ENCODE measurements at regions not wholly inside any gene's neighbourhood (a gene's known extent, or its start where the extent isn't known, plus 50 kb on each side); places are given as distances from the start of the nearest gene placed in this dataset.

GRCh38 chr4:174389439-174389838 is 105.7 kb downstream of the CEP44 start:
- WGBS, 2 experiments (ENCODE audit: extremely low coverage in 1 of 2, insufficient coverage in 1 of 2, insufficient read length in 1 of 2, insufficient replicate concordance in 2 of 2, low coverage in 1 of 2, low lambda C conversion rate in 2 of 2, missing lambda C conversion rate in 1 of 2): 87% methylated on average over 1 of the region's 1 CpG; no CpG with 5 or more reads in 1 of the 2 experiments
- no peak overlapping the region for H2BK120ac ChIP-seq (replicated peaks; ENCODE audit: low read depth, low read length)

More at GRCh38 chr4:174389439-174389838, 105.7 kb downstream of the CEP44 start:
- H3K27me3 ChIP-seq (replicated peaks in 1 of 4; ENCODE audit: control insufficient read depth in 3 of 4, extremely low read depth in 1 of 4, insufficient read depth in 3 of 4, low read length in 3 of 4): no peaks in the 10 kb centered on the region
- no peak overlapping the region for H3K56ac ChIP-seq (replicated peaks; ENCODE audit: insufficient read length, low read depth, low read length)
- no peak overlapping the region for H4K8ac ChIP-seq (ENCODE audit: extremely low read depth, insufficient read depth, low read length)
- no peak for FAIRE-seq
- H3K23ac ChIP-seq (ENCODE audit: insufficient read length): no peak overlapping the region
- DNase-seq (ENCODE audit: low read depth in 1 of 2, low spot score in 2 of 2): no peak
- H2BK12ac ChIP-seq (ENCODE audit: low read depth, low read length): no peak overlapping the region
- no peak overlapping the region for H4K91ac ChIP-seq (replicated peaks; ENCODE audit: insufficient read length, low read length)
- H3K9me3 ChIP-seq (ENCODE audit: insufficient read depth in 2 of 2, low read depth in 1 of 2, low read length in 1 of 2): no peaks in the 10 kb centered on the region; a peak in 1 of 4 replicates
- no peak overlapping the region for H2BK5ac ChIP-seq (ENCODE audit: low read depth, low read length)
- no peak overlapping the region for H4K5ac ChIP-seq (ENCODE audit: insufficient read length, low read depth, low read length)
- H3K4me2 ChIP-seq (ENCODE audit: insufficient read depth in 1 of 2, low read depth in 2 of 2, low read length in 2 of 2): no peak overlapping the region
- H2BK20ac ChIP-seq (ENCODE audit: low read length): no peak overlapping the region
- TF ChIP-seq E2F6 (IDR thresholded peaks at IDR 0.05) (no peak), FOSL1 (IDR thresholded peaks at IDR 0.05; ENCODE audit: insufficient read depth, low read depth, low read length) (no peak), TAF7 (optimal IDR thresholded peaks at IDR 0.05; ENCODE audit: borderline replicate concordance, low read depth, low read length) (no peak)
- 0 out of 2 replicates have a peak overlapping the region, but pooled peaks have one; percentile 2 for H2AFZ ChIP-seq (ENCODE audit: low read length)
- H2AK5ac ChIP-seq (ENCODE audit: low read depth, low read length): no peak overlapping the region
- no peaks in the 10 kb centered on the region for H3K4me1 ChIP-seq (replicated peaks in 1 of 4; ENCODE audit: control insufficient read depth in 3 of 4, insufficient read depth in 4 of 4, low read length in 3 of 4)
- H3K18ac ChIP-seq (ENCODE audit: extremely low read depth, low read length): no peak overlapping the region
- H4K20me1 ChIP-seq (replicated peaks in 1 of 2; ENCODE audit: control insufficient read depth in 1 of 2, insufficient read depth in 2 of 2, low read length in 2 of 2): no peaks in the 10 kb centered on the region
- H3K27ac ChIP-seq (ENCODE audit: low read depth, low read length): no peak overlapping the region
- no peak overlapping the region for H3K14ac ChIP-seq (ENCODE audit: insufficient read length)
- no peaks in the 10 kb centered on the region for H3K79me1 ChIP-seq (ENCODE audit: low read depth, low read length)
- H3K9ac ChIP-seq (replicated peaks in 1 of 4; ENCODE audit: extremely low read depth in 1 of 4, low read depth in 3 of 4, low read length in 3 of 4): no peak overlapping the region
- no peak overlapping the region for H3K4me3 ChIP-seq (ENCODE audit: extremely low read depth in 1 of 4, insufficient read depth in 2 of 4, low read depth in 3 of 4, low read length in 4 of 4)
- no peak overlapping the region for H3K4ac ChIP-seq (replicated peaks; ENCODE audit: insufficient read length, low read depth, low read length)
- H3K36me3 ChIP-seq (ENCODE audit: control insufficient read depth in 2 of 4, insufficient read depth in 4 of 4, low read length in 3 of 4): no peaks in the 10 kb centered on the region
- no peak overlapping the region for H2BK15ac ChIP-seq (ENCODE audit: low read length)
- ChIA-PET CTCF (ENCODE audit: partially characterized antibody) (no interaction called here), POLR2A (ENCODE audit: partially characterized antibody) (no interaction called here)
- no peaks in the 10 kb centered on the region for H3K79me2 ChIP-seq (ENCODE audit: control insufficient read depth in 1 of 2, insufficient read depth in 2 of 2, low read length in 2 of 2)
- no peaks in the 10 kb centered on the region; the same call in 1 of the 2 replicates for H3K23me2 ChIP-seq (ENCODE audit: low read depth, low read length)
